Retinal pigment epithelial cell (primary cell): ENCODE measurements at regions not wholly inside any gene's neighbourhood (a gene's known extent, or its start where the extent isn't known, plus 50 kb on each side); places are given as distances from the start of the nearest gene placed in this dataset.

Experiments used
- DNase-seq: peaks from one replicate; pipeline ENCODE4 v3.0.0-alpha.2; 2010; ENCODE audit warnings: low read depth
- H3K4me3 ChIP-seq: 2 replicates; pipeline ENCODE4 v1.5.1; 2011; ENCODE audit warnings: mild to moderate bottlenecking, low read length, control low read depth, moderate library complexity
- CTCF ChIP-seq: conservative IDR thresholded peaks from 2 replicates; pipeline ENCODE4 v1.5.1; 2011; ENCODE audit warnings: low read depth, low read length, control low read depth, inconsistent platforms

- no peak for TF ChIP-seq CTCF
- DNase-seq = no peak
- no peak overlapping the region for H3K4me3 ChIP-seq
These were observed 244.7 kb upstream of the ADARB2 start for GRCh38 chr10:1981976-1982375.

DNA sequence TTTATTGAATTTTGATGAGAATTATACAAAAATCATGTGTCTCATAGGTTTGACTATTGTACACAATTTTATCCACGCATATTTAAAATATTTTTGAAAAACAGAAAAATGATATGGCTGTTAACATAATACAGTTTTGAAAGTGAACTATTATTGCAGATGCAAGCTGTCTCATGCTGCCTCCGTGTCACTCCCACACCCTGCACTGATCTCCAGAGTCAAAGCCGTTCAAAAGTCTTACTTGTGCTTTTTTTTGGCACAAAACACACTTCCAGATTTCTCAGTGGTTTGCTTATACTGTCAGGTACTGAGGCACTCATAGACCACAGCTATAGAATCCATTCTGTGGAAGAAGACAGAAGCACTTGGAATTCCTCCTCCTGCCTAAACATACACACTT, 243.1 kb upstream of the ADARB2 start:
- TF ChIP-seq CTCF = no peak
- no peak for DNase-seq
- no peak overlapping the region for H3K4me3 ChIP-seq

- DNase-seq = no peak
- no peak for TF ChIP-seq CTCF
These were observed 241.3 kb upstream of the ADARB2 start for GRCh38 chr10:1978584-1978983.

GRCh38 chr10:1977461-1977860, 240.1 kb upstream of the ADARB2 start:
- TF ChIP-seq CTCF = no peak
- DNase-seq = no peak
- H3K4me3 ChIP-seq = no peak overlapping the region

More at GRCh38 chr10:1978584-1978983, 241.3 kb upstream of the ADARB2 start:
- H3K4me3 ChIP-seq = no peak overlapping the region

- no peak for DNase-seq
These were observed 235.1 kb upstream of the ADARB2 start for GRCh38 chr10:1972406-1972805.

DNA sequence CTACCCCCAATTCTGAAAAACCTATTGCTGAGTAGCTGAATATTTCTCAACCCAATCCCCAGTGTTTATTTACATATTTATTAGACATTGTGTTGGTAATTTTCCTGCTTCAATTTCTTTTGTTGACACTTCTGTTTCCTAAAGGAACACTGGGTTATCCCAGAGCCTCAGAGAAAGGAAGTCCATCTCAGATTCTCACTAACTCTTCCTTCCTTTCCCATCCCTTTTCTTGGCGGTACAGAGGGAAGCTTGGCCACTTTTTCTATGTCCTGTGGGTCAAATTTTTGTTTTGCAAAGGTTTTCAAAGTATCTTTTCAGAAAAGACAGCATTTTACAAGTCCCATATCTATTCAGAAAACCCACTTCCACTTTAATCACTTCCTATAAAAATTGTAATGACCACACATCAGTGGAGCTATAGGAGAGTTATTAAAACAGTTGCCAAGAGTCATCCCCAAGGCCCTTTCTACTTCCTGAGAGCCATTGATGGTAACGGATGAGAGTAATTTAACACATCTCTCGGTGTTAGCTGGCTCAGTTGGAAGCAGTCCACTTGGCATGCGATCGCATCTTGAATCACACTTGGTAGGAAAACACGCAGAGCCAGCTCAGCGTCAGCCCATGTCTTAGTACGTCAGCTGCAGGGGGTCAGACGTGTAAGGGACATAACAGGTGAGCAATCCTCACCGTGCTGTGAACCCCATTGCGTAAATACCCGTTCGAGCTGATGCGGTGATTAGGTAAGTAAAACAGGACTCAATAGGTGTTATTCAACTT, 231.1 kb upstream of the ADARB2 start:
- DNase-seq = no peak
- no peak overlapping the region for H3K4me3 ChIP-seq
- TF ChIP-seq CTCF = no peak

More at GRCh38 chr10:1972406-1972805, 235.1 kb upstream of the ADARB2 start:
- H3K4me3 ChIP-seq = no peak overlapping the region
- TF ChIP-seq CTCF = no peak

GRCh38 chr10:1966712-1967376, 229.5 kb upstream of the ADARB2 start:
- no peak for DNase-seq
- no peak overlapping the region for H3K4me3 ChIP-seq
- no peak for TF ChIP-seq CTCF
